ENCODE measurements at regions not wholly inside any gene's neighbourhood (a gene's known extent, or its start where the extent isn't known, plus 50 kb on each side); places are given as distances from the start of the nearest gene placed in this dataset.
"Not testable (repeated sequence)": the region's sequence is repeated elsewhere in the genome, so short reads cannot be mapped to it uniquely, and the experiment has no call there.

DNA sequence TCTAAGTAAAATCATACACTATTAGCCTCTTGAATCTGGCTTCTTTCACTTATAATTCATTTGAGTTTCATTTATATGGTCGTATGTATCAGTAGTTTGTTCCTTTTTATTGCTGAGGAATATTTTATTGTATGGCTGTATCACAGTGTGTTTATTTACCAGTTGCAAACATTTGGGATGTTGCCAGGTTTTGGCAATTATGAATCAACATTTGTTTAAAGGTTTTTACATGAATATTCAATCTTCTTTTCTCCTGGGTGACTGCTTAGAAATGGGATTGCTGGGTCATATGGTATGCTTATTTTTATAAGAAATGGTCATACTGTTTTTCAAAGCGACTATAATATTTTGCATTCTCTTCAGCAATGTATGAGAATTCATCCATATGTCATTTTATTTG, 107.9 kb downstream of the PMAIP1 start:
- DNase-seq = no peak

- no peak for DNase-seq
Measured at GRCh38 chr18:60003610-60004185, 103.9 kb downstream of the PMAIP1 start.

DNA sequence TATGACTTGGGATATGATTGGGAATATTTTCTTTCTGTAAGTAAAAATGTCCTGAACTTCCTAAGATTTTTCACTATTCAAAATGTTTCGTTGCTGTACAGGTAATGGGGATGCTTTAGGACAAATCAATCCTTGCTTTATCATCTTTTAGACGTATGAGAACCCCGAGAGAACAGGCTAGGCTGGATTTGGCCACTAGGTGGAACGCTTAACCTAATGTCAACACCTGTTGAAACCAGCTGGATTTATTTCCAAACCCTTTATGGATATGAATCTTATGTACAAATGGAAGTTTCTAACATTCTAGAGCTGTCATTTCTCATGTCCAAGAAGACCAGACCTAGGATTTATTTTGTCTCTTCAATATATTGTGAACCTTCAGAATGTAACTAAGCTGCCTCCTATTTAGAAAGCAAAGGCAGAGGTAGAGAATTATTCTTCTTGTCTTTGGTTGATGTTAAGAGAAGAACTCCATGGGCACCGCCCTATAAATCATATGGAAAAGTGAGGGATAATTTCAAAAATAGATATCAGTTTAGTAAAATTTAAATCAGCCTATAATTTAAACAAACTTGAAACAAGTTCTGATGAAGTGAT, 96.7 kb downstream of the PMAIP1 start:
- DNase-seq = peak; percentile 55

GRCh38 chr18:59994357-59994756, 94.6 kb downstream of the PMAIP1 start:
- DNase-seq = no peak

GRCh38 chr18:59993560-59993959, 93.8 kb downstream of the PMAIP1 start:
- no peak for DNase-seq

DNA sequence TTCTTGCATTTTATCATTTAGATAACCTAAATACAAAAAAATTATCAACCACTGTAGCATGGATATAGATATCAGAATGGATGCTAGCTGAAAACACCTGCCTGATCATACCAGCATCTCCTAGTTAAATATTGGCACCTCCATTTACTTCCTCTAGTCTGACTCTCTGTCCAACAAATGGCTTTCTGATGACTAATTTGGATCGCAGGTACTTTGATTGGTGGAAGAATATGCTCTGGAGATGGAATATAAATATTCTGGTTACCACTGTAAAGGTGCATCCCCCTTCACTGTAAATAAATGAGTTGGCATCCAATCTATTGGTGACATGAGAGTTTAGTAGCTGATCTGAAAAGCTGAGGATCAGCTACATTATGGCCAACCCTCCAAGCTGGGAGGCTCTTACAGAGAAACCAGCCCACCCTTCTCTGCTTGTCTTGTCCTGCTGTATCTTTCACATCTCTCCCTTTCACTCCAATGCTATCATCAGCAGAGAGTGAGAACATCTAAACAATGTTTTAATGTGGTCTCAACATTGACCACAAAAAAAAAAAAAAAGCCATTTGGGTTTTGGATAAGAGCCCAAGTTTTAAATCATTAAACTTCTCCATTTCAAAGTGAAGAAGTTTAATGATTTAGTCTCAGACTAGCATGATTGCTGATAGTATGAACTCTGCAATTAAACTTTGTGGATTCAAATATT, 90.5 kb downstream of the PMAIP1 start:
- DNase-seq = no peak

DNA sequence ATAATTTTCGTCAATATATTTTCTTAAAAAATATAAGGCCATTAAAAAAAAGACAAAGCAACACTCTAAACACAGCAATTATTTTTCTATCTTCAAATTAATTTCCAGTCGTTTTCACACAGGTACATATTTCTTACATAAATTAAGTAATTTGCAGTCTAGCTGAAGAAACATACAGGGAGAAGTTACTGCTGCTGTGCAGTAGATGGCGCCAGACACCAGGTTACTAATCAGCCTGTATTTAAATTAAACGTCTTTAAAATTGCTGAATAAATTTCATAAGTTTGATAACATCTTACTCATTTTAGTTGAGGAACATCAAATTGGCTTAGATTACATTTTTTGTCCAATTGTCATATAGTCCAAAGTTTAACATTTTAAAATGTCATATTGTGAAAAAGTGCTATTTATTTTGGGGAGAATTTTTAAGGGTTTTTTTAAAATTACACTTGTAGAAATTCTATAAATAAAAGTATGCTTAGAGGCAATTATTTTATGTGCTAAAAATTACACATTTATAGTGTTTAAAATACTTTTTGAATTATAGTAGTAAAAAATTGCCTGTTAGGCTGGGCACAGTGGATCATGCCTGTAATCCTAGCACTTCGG, 88.4 kb downstream of the PMAIP1 start:
- DNase-seq = peak; percentile 44

DNA sequence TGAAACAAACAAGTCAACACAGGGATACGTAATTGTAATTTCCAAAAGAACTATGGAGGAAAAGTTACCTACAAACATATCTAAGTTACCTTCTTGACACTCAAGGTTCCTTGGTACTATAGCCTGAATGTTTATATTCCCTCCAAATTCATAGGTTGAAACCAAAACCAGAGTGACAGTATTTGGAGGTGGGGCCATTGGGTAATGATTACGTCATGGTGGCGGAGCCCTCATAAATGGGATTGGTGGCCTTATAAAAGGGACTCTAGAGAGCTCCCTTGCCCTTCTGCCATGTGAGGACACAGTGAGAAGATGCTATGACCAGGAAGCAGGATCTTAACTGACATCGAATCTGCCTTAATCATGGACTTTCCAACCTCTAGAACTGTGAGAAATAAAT, 87.3 kb downstream of the PMAIP1 start:
- no peak for DNase-seq

DNA sequence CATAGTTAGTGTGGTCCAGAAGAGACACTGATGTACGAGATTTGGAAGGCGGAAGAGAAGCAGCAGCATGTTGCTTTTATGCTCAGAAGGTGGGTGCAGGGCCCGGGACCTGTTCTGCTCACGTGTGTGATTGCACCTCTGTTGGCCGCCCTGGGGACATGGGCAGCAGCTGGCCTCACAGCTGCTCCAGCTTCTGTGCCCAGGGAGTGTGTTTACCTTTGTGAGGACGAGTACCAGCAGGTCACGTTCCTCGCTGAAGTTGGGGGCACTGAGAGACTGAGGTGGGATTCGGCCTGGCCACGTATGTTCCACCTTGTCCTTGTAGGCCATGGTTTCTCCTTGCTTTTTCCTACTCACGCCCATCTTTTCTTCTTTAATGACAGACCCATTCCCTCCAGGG, 86.3 kb downstream of the PMAIP1 start:
- no peak for DNase-seq

- no peak for DNase-seq
Measured at GRCh38 chr18:59985289-59985688, 85.5 kb downstream of the PMAIP1 start.

DNA sequence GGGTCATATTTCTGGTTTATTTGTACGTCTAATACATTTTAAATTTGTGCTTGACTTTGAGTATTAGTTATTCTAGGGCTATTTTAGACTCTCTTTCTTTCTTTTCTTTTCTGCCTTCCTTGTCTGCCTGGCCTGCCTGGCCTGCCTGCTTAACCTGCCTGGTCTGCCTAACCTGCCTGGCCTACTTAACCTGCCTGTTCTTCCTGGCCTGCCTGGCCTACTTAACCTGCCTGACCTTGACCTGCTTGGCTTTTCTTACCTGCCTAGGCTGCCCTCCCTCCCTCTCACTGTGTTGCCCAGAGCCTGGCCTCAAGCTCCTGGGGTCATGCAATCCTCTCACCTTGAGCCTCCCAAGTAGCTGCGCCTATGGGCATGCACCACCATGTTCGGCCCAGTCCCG, 83.7 kb downstream of the PMAIP1 start:
- no peak for DNase-seq

- no peak for DNase-seq
Measured at GRCh38 chr18:59980188-59980637, 80.4 kb downstream of the PMAIP1 start.

DNA sequence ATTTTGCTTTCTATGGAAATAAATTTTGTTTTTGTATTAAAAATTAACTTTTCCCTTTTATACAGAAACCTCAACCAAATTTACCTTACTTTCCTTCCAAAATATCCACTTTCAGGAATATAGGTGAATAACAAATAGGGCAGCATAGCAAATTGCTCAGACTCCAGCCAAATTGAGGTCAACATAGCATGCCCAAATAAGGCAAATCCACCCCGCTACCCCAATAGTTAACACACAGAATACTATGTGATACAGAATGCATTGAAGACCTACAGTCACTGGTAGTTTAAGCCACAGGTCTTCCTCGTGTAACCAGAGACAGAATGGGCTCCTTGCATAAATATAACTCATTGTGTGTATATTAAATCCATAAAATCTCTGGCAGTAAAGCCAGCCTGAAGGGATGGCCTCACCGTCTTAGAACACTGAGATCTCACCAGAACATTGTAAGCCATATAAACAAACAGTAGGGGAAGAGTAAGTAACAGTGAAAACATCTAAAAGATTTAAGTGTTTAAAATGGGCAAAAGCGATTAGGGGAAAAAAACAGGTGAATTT, 72.2 kb downstream of the PMAIP1 start:
- no peak for DNase-seq

DNA sequence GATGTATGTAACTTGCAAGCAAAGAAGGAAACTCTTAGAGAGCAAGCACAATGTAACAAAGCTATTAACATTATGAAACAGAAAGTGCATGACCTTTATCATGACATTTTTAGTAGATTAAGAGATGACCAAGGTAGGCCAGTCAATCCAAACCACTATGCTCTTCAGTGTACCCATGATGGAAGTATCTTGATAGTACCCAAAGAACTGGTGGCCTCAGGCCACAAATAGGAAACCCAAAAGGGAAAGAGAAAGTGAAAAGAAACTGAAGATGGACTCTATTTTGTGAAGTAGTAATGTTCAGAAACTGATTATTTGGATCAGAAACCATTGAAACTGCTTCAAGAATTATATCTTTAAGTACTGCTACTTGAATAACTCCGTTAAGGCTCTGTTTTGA, 71.3 kb downstream of the PMAIP1 start:
- not testable (repeated sequence) for DNase-seq

DNA sequence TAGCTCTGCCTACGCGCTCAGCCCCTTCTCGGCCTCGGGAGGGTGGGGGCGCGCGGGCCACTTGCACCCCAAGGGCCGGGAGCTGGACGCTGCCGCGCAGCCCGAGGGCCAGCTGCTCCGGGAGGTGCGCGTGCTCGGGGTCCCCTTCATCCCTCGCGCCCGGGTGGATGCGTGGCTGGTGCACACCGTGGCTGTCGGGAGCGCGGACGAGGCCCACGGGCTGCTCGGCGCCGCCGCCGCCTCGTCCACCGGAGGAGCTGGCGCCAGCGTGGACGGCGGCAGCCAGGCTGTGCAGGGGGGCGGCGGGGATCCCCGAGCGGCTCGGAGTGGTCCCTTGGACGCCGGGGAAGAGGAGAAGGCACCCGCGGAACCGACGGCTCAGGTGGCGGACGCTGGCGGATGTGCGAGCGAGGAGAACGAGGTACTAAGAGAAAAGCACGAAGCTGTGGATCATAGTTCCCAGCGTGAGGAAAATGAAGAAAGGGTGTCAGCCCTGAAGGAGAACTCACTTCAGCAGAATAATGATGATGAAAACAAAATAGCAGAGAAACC, 69.8 kb downstream of the PMAIP1 start:
- not testable (repeated sequence) for DNase-seq

- DNase-seq = no peak
Measured at GRCh38 chr18:59968583-59968982, 68.8 kb downstream of the PMAIP1 start.

GRCh38 chr18:59967878-59968277, 68.1 kb downstream of the PMAIP1 start:
- no peak for DNase-seq

- DNase-seq = no peak
Measured at GRCh38 chr18:59966913-59967312, 67.1 kb downstream of the PMAIP1 start.

DNA sequence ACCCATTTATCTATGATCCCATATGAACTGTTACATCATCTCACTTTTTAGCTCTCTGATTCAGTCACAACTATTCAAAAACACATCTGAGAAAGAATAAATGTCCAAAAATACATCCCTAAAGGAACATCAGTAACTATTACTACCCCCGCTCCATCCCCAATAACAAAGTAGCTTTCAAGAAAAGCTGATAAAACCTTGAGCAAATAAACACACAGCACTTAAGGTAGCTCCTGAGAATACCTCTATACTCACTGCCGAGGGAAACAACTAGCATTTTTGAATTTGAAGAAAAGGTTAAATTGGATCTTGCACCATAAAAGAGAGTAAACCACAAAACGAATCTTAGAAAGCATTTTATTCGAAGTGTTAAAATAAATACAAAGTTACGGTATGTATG, 63.4 kb downstream of the PMAIP1 start:
- DNase-seq = no peak

DNA sequence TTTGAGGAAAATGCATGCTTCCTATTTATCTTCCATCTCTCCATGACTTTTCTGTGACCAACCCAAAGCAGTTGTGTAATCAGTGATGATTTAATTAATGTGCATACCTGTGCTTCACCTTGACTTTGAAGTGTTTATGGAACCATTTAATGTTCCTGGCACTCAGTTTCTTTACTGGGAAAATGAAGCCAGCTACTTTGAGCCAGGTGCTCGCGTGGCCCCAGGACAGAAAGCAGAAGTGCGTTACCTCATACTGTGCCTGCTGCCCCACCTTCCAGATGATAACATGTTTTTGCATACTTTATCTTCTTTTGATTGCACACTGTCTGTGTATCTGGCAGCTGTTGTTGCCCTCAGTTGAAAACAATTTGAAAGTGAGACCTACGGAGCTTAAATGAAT, 61.3 kb downstream of the PMAIP1 start:
- no peak for DNase-seq

GRCh38 chr18:59960272-59960671, 60.5 kb downstream of the PMAIP1 start:
- DNase-seq = no peak

DNA sequence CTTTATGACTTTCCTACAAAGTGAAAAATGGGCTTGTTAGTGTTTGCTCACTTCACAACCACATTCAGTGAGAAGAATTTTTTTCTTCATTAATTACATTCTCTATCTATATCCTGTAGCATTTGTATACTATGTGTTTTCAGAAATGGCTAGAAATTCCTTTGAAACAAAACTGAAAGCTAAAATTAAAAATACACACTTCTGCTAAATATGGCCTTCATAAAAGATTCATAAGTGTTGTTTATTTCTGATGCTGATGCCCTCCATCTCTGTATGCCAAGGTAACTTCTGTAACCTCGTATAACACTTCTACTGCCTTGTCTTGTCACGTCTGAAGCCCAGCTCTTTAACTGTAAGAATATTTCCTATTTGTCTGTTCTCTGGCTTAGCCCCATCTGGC, 59.8 kb downstream of the PMAIP1 start:
- no peak for DNase-seq

DNA sequence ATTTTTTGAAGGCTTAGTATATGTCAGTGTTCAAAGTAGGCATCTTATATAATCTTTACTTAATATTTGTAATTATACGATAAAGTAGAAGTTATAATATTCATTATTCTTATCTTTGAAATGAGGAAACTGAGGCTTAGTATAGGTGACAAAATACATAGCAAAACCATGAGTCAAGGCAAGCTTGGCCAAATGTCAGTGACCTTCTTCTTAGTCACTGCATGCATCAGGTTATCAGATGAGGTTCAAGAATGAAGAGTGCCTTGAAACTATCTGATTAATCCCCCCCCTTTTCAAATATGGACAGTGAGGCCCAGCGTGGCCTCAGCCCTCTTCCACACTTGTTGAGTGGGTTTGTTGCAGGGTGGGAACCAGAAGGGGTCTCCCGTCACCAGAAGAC, 59.3 kb downstream of the PMAIP1 start:
- no peak for DNase-seq

- peak; percentile 94 for DNase-seq
Measured at GRCh38 chr18:59957957-59958356, 58.2 kb downstream of the PMAIP1 start.
